ENCODE measurements at regions not wholly inside any gene's neighbourhood (a gene's known extent, or its start where the extent isn't known, plus 50 kb on each side); places are given as distances from the start of the nearest gene placed in this dataset.

DNA sequence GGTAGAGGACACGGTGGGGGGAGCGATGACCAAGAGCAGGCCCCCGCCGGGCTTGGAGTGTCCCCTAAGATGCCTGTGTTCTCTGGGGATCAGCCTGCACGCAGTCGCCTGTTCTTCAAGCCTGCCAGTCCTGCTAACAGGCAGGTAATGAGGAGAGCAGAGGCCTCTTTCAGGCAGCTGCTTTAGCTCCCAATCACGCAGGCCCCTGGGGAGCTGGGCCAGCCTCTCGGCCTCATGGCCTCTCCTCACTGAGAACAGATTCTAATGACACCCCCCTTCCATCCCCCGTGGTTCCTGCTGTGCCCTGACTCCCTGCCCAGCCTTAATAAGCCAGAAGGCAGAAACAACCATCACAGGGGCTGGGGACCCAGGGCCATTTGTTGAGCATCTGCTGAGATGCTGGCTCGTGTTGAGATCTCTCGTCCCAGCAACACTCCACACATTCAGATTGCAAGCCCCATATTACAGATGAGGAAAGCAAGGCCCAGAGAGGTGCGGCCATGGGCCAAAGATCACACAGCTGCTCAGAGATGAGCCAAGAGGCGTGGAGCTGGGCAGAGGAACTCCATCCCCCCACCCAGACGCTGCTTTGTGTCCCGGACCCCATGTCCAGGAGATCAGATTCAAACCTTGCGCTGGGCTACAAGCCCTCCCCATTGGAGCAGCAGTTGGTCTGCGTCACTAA, 71.6 kb upstream of the CASZ1 start:
- TF ChIP-seq, protein P1, sequence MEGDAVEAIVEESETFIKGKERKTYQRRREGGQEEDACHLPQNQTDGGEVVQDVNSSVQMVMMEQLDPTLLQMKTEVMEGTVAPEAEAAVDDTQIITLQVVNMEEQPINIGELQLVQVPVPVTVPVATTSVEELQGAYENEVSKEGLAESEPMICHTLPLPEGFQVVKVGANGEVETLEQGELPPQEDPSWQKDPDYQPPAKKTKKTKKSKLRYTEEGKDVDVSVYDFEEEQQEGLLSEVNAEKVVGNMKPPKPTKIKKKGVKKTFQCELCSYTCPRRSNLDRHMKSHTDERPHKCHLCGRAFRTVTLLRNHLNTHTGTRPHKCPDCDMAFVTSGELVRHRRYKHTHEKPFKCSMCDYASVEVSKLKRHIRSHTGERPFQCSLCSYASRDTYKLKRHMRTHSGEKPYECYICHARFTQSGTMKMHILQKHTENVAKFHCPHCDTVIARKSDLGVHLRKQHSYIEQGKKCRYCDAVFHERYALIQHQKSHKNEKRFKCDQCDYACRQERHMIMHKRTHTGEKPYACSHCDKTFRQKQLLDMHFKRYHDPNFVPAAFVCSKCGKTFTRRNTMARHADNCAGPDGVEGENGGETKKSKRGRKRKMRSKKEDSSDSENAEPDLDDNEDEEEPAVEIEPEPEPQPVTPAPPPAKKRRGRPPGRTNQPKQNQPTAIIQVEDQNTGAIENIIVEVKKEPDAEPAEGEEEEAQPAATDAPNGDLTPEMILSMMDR (IDR thresholded peaks at IDR 0.05; ENCODE audit: low read depth, low read length) = no peak

DNA sequence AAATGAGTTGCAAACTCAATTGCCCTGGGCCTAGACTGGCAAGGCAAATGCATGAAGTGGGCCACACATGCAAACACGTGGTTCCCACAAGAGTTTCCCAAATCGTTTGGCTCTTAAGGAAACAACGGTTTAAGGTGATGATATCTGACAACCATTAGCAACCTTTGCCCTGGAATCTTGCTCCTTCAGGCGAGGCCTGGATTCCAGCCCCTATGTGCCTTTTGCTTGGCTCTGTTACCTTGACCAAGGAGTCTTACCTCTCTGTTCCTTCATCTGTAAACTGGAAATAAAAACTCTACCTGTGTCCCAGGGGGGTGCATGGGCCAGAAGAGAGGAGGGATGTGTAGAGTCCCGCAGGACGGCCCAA, 72.1 kb upstream of the CASZ1 start:
- TF ChIP-seq, protein P1 (IDR thresholded peaks at IDR 0.05; ENCODE audit: low read depth, low read length) = no peak
- no peak for DNase-seq (ENCODE audit: extremely low read depth, low read depth)

More for the DNA sequence above, 71.6 kb upstream of the CASZ1 start:
- no peak for DNase-seq (ENCODE audit: extremely low read depth, low read depth)

DNA sequence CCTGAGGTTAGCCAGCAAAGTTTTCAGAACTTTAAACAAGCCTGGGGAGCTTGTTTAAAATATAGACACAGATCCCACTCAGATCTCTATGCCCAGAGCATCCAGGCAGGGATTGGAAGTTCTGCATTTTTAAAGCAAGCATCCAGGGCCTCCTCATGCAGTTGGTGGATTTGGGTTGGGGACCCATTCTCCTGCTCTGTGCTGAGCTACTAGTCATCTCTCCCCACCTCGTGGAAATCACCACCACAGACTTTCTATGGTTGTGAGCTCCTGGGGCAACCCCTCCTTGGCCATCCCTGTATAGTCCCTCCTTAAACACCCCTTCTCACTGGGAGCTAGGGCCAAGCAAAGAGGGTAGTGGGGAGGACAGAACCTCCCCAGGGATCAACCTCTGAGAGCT, 73.5 kb upstream of the CASZ1 start:
- TF ChIP-seq, protein P1 (IDR thresholded peaks at IDR 0.05; ENCODE audit: low read depth, low read length) = no peak
- DNase-seq (ENCODE audit: extremely low read depth, low read depth) = no peak

DNA sequence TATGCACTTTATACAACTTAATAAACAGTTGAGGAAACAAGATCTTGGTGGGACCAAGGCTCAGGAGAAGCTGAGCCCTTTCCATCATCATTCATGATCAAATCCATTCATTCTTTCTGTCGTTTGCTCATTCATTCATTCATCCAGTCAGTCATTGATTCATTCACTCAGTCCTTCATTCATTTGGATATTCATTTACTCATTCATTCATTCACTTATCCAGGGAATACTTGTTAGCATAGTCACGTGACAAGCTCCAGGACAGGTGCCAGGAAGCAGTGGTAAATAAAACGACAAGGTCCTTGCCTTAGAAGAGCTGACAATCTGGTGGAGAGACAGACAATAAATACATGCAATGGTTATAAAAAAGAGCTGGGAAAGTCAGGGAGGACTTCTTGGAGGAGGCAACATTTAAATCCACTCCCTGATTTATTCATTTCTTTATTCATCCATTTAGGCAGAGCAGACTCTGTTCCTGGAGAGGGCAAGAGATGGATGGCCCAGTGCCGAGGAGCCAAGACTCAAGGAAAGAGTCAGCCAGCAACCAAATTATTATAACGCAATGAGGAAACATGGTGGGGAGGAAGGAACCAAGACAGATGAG, 74.1 kb upstream of the CASZ1 start:
- TF ChIP-seq, protein P1 (IDR thresholded peaks at IDR 0.05; ENCODE audit: low read depth, low read length) = no peak
- DNase-seq (ENCODE audit: extremely low read depth, low read depth) = no peak

DNA sequence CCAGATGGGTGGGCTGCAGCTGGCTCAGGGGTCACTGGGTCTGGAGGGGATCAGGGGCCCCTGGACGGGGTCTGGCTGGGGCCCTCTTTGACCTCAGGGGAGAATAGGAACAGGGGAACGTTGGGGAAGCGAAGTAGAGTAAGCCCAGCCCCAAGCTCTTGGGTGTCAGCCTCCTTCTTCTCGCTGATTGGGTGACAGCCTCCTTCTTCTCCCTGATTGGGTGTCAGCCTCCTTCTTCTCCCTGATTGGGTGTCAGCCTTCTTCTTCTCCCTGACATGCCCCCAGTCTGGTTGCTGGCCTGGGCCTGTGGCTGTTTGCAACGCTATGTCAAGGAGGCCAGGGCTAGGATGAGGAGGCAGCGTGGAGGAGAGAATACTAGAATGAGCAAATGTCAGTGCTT, 76.7 kb upstream of the CASZ1 start:
- TF ChIP-seq, protein P1 (IDR thresholded peaks at IDR 0.05; ENCODE audit: low read depth, low read length) = no peak
- DNase-seq (ENCODE audit: extremely low read depth, low read depth) = no peak

DNA sequence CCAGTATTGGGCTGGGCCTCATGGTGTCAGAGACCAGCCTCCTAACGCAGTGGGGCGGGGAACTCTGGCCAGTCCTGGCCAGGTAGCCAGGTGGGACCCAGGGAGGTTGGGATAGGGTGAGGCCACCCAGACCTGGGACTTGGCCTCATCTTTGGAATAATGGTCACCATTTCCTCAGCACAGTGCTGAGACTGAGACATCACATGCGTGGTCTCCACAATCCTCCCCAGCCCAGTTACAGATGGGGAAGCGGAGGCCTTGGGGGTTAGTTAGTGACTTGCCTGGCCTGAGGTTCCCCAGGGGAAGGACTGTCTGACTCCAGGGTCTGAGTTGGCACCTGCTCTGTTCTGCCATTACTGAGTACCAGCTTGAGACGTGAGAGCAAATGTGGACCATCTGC, 77.9 kb upstream of the CASZ1 start:
- TF ChIP-seq, protein P1 (IDR thresholded peaks at IDR 0.05; ENCODE audit: low read depth, low read length) = no peak
- DNase-seq (ENCODE audit: extremely low read depth, low read depth) = no peak

DNA sequence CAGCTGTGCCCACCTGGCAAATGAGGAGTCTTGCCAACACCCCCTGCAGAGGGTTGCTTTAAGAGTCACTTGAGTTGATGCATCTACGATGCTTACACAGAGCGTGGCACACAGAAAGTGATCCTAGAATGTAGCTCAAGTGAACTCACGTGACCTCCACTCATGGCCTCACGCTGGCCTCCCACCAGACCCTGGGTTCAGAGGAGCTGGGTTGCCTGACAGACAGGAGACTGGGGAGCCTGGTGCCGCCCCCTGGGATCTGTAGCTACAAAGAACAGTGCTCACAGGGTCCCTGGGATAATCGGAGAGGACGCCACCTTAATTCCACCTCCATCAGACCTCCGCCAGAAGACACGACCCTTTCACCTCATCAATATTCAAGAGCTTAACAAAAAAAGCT, 81.4 kb upstream of the CASZ1 start:
- DNase-seq (ENCODE audit: extremely low read depth, low read depth) = no peak
- TF ChIP-seq, protein P1 (IDR thresholded peaks at IDR 0.05; ENCODE audit: low read depth, low read length) = no peak

Data from AG09319 (cell line).